Naive thymus-derived CD8-positive, alpha-beta T cell (primary cell): ENCODE measurements at regions not wholly inside any gene's neighbourhood (a gene's known extent, or its start where the extent isn't known, plus 50 kb on each side); places are given as distances from the start of the nearest gene placed in this dataset.

Source experiments
- ATAC-seq, 2 donors: fragments of 150-1000 bp; cut with Tn5 transposase in 1 of 2; sonication (Bioruptor Pico), chemical (Tn5 transposase) in 1 of 2; 1 replicate in 1 of 2; 2 replicates in 1 of 2; pipeline ENCODE4 v1.10.0; 2021; ENCODE audit warnings: mild to moderate bottlenecking in 2 of 2, moderate library complexity in 2 of 2
- POLR2A ChIA-PET: fragments of 350-600 bp; sonication (Branson Sonifier 250); formaldehyde crosslinking; loops from one replicate; lab custom pipeline; 2021; ENCODE audit warnings: antibody characterized with exemption; lab: Charles Lee
- DNase-seq, 10 donors: peaks; one replicate each; pipeline versions ENCODE4 v3.0.0 to v3.0.0-alpha.2; 2020 to 2022
- H3K27ac Mint-ChIP-seq, 10 donors: one replicate each; pipeline ENCODE4 v1.8.0; 2020 to 2022; ENCODE audit warnings: mild to moderate bottlenecking in 10 of 10, mixed read lengths in 10 of 10, moderate library complexity in 4 of 10, inconsistent platforms in 1 of 10
- H3K27me3 Mint-ChIP-seq, 5 donors: one replicate each; pipeline ENCODE4 v1.8.0; 2021 to 2022; ENCODE audit warnings: mixed read lengths in 5 of 5
- H3K36me3 Mint-ChIP-seq, 3 donors: one replicate each; pipeline ENCODE4 v1.8.0; 2020 to 2022; ENCODE audit warnings: mixed read lengths in 3 of 3, mild to moderate bottlenecking in 2 of 3, inconsistent platforms in 1 of 3
- H3K4me1 Mint-ChIP-seq, 4 donors: one replicate each; pipeline ENCODE4 v1.8.0; 2021 to 2022; ENCODE audit warnings: mixed read lengths in 4 of 4
- H3K4me3 Mint-ChIP-seq, 10 donors: one replicate each; pipeline ENCODE4 v1.8.0; 2020 to 2022; ENCODE audit warnings: mild to moderate bottlenecking in 10 of 10, mixed read lengths in 10 of 10, moderate library complexity in 6 of 10, inconsistent platforms in 1 of 10
- H3K9me3 Mint-ChIP-seq, 9 donors: one replicate each; pipeline ENCODE4 v1.8.0; 2020 to 2022; ENCODE audit warnings: mixed read lengths in 9 of 9, mild to moderate bottlenecking in 3 of 9, inconsistent platforms in 1 of 9, moderate library complexity in 1 of 9

- ATAC-seq (no peak), DNase-seq (peak in 1 of 10 donors; percentile 2)
- Mint-ChIP-seq H3K27me3 (no peaks in the 10 kb centered on the region), H3K9me3 (peaks cover 0 to 15% (median 6%) of the 10 kb centered on the region in 9 donors), H3K4me1 (no peaks in the 10 kb centered on the region), H3K27ac (no peak overlapping the region), H3K4me3 (no peak overlapping the region), H3K36me3 (no peaks in the 10 kb centered on the region)
- POLR2A ChIA-PET = no interaction called here
Measured at GRCh38 chr13:65844266-65844841, 1385.8 kb downstream of the PCDH9 start.

- POLR2A ChIA-PET = no interaction called here
- DNase-seq = peak in 1 of 10 donors; percentile 3
- peaks cover 0 to 15% (median 5%) of the 10 kb centered on the region in 9 donors for H3K9me3 Mint-ChIP-seq
Measured at GRCh38 chr13:65843314-65843731, 1386.8 kb downstream of the PCDH9 start.

GRCh38 chr13:65841156-65841555 lies 1389.0 kb downstream of the PCDH9 start:
- Mint-ChIP-seq H3K27me3 (no peaks in the 10 kb centered on the region), H3K9me3 (peaks cover 0 to 10% (median 4%) of the 10 kb centered on the region in 9 donors), H3K4me1 (no peaks in the 10 kb centered on the region), H3K36me3 (no peaks in the 10 kb centered on the region), H3K27ac (no peak overlapping the region), H3K4me3 (no peak overlapping the region)
- DNase-seq (no peak), ATAC-seq (no peak)
- POLR2A ChIA-PET = no interaction called here

More at GRCh38 chr13:65843314-65843731, 1386.8 kb downstream of the PCDH9 start:
- Mint-ChIP-seq H3K36me3 (no peaks in the 10 kb centered on the region), H3K4me3 (no peak overlapping the region), H3K27me3 (no peaks in the 10 kb centered on the region), H3K4me1 (no peaks in the 10 kb centered on the region), H3K27ac (no peak overlapping the region)
- no peak for ATAC-seq

GRCh38 chr13:65836066-65836465 lies 1394.1 kb downstream of the PCDH9 start:
- Mint-ChIP-seq H3K9me3 (peaks cover 0 to 7% (median 0%) of the 10 kb centered on the region in 9 donors), H3K4me1 (no peaks in the 10 kb centered on the region), H3K27ac (no peak overlapping the region), H3K4me3 (no peak overlapping the region), H3K36me3 (no peaks in the 10 kb centered on the region), H3K27me3 (no peaks in the 10 kb centered on the region)
- no peak for DNase-seq
- POLR2A ChIA-PET = no interaction called here
- ATAC-seq = no peak

GRCh38 chr13:65834897-65835296 lies 1395.2 kb downstream of the PCDH9 start:
- POLR2A ChIA-PET = no interaction called here
- Mint-ChIP-seq H3K27ac (no peak overlapping the region), H3K9me3 (peaks cover 0 to 7% (median 0%) of the 10 kb centered on the region in 9 donors), H3K27me3 (no peaks in the 10 kb centered on the region), H3K4me3 (no peak overlapping the region), H3K36me3 (no peaks in the 10 kb centered on the region), H3K4me1 (no peaks in the 10 kb centered on the region)
- DNase-seq (no peak), ATAC-seq (no peak)

GRCh38 chr13:65830411-65831205 lies 1399.5 kb downstream of the PCDH9 start:
- Mint-ChIP-seq H3K9me3 (peaks cover 0 to 8% (median 0%) of the 10 kb centered on the region in 9 donors), H3K36me3 (no peaks in the 10 kb centered on the region), H3K4me3 (no peak overlapping the region), H3K4me1 (no peaks in the 10 kb centered on the region), H3K27ac (no peak overlapping the region), H3K27me3 (no peaks in the 10 kb centered on the region)
- ATAC-seq (no peak), DNase-seq (no peak)
- POLR2A ChIA-PET = no interaction called here

- Mint-ChIP-seq H3K36me3 (no peaks in the 10 kb centered on the region), H3K4me3 (no peak overlapping the region), H3K4me1 (no peaks in the 10 kb centered on the region), H3K27ac (no peak overlapping the region), H3K9me3 (peaks cover 0 to 8% (median 0%) of the 10 kb centered on the region in 9 donors), H3K27me3 (no peaks in the 10 kb centered on the region)
- POLR2A ChIA-PET = no interaction called here
- ATAC-seq (no peak), DNase-seq (no peak)
Measured at GRCh38 chr13:65829241-65830008, 1400.7 kb downstream of the PCDH9 start.

GRCh38 chr13:65826657-65827056 lies 1403.5 kb downstream of the PCDH9 start:
- no peak for ATAC-seq

GRCh38 chr13:65825039-65825438 lies 1405.1 kb downstream of the PCDH9 start:
- Mint-ChIP-seq H3K9me3 (peaks cover 0 to 13% (median 0%) of the 10 kb centered on the region in 9 donors), H3K36me3 (no peaks in the 10 kb centered on the region), H3K4me1 (no peaks in the 10 kb centered on the region), H3K27me3 (no peaks in the 10 kb centered on the region), H3K4me3 (no peak overlapping the region), H3K27ac (no peak overlapping the region)
- POLR2A ChIA-PET = no interaction called here
- ATAC-seq (no peak), DNase-seq (no peak)

More at GRCh38 chr13:65826657-65827056, 1403.5 kb downstream of the PCDH9 start:
- no peaks in the 10 kb centered on the region for H3K4me1 Mint-ChIP-seq
- no peaks in the 10 kb centered on the region for H3K36me3 Mint-ChIP-seq
- no peak overlapping the region for H3K27ac Mint-ChIP-seq
- DNase-seq = no peak
- H3K4me3 Mint-ChIP-seq = no peak overlapping the region
- H3K9me3 Mint-ChIP-seq = peaks cover 0 to 13% (median 0%) of the 10 kb centered on the region in 9 donors
- POLR2A ChIA-PET = no interaction called here
- H3K27me3 Mint-ChIP-seq = no peaks in the 10 kb centered on the region

- no peaks in the 10 kb centered on the region for H3K27me3 Mint-ChIP-seq
Measured at GRCh38 chr13:65808061-65808460, 1422.1 kb downstream of the PCDH9 start.

GRCh38 chr13:65803530-65804392 lies 1426.4 kb downstream of the PCDH9 start:
- Mint-ChIP-seq H3K4me1 (no peaks in the 10 kb centered on the region), H3K27ac (no peak overlapping the region), H3K36me3 (no peaks in the 10 kb centered on the region), H3K9me3 (peaks cover 0 to 9% (median 2%) of the 10 kb centered on the region in 9 donors), H3K27me3 (no peaks in the 10 kb centered on the region), H3K4me3 (no peak overlapping the region)
- POLR2A ChIA-PET = no interaction called here
- ATAC-seq = no peak
- no peak for DNase-seq

More at GRCh38 chr13:65808061-65808460, 1422.1 kb downstream of the PCDH9 start:
- DNase-seq (no peak), ATAC-seq (no peak)
- Mint-ChIP-seq H3K4me1 (no peaks in the 10 kb centered on the region), H3K36me3 (no peaks in the 10 kb centered on the region), H3K9me3 (peaks cover 0 to 16% (median 6%) of the 10 kb centered on the region in 9 donors), H3K4me3 (no peak overlapping the region), H3K27ac (no peak overlapping the region)
- POLR2A ChIA-PET = no interaction called here

- Mint-ChIP-seq H3K4me3 (no peak overlapping the region), H3K9me3 (peaks cover 0 to 16% (median 7%) of the 10 kb centered on the region in 9 donors), H3K27ac (no peak overlapping the region), H3K27me3 (no peaks in the 10 kb centered on the region), H3K36me3 (no peaks in the 10 kb centered on the region), H3K4me1 (no peaks in the 10 kb centered on the region)
- POLR2A ChIA-PET = no interaction called here
- no peak for DNase-seq
- no peak for ATAC-seq
Measured at GRCh38 chr13:65789815-65790214, 1440.3 kb downstream of the PCDH9 start.
